Activated CD4-positive, alpha-beta T cell treated with anti-CD3 and anti-CD28 coated beads, Interleukin-2, amount 10 ng/mL, durations not matched to agents 7 days and 5 days (primary cell): ENCODE measurements at regions not wholly inside any gene's neighbourhood (a gene's known extent, or its start where the extent isn't known, plus 50 kb on each side); places are given as distances from the start of the nearest gene placed in this dataset.
"Not testable (repeated sequence)": the region's sequence is repeated elsewhere in the genome, so short reads cannot be mapped to it uniquely, and the experiment has no call there.

ENCODE experiments used
- CTCF ChIA-PET: fragments of 350-600 bp; sonication (Branson Sonifier 250); formaldehyde crosslinking; loops from one replicate; lab custom pipeline; 2021; ENCODE audit warnings: antibody characterized with exemption; lab: Charles Lee
- POLR2A ChIA-PET: fragments of 350-600 bp; sonication (Branson Sonifier 250); formaldehyde crosslinking; loops from one replicate; lab custom pipeline; 2021; ENCODE audit warnings: antibody characterized with exemption; lab: Charles Lee
- DNase-seq: peaks from one replicate; pipeline ENCODE4 v3.0.0-alpha.2; 2020
- H3K27ac Mint-ChIP-seq: one replicate; pipeline ENCODE4 v1.8.0; 2021; ENCODE audit warnings: mild to moderate bottlenecking, moderate library complexity, mixed read lengths
- H3K27me3 Mint-ChIP-seq: one replicate; pipeline ENCODE4 v1.8.0; 2021; ENCODE audit warnings: mixed read lengths
- H3K36me3 Mint-ChIP-seq: one replicate; pipeline ENCODE4 v1.8.0; 2021; ENCODE audit warnings: low read depth, mixed read lengths
- H3K4me1 Mint-ChIP-seq: one replicate; pipeline ENCODE4 v1.8.0; 2021; ENCODE audit warnings: mixed read lengths
- H3K4me3 Mint-ChIP-seq: one replicate; pipeline ENCODE4 v1.8.0; 2021; ENCODE audit warnings: mild to moderate bottlenecking, moderate library complexity, mixed read lengths
- H3K9me3 Mint-ChIP-seq: one replicate; pipeline ENCODE4 v1.8.0; 2021; ENCODE audit warnings: mixed read lengths

DNA sequence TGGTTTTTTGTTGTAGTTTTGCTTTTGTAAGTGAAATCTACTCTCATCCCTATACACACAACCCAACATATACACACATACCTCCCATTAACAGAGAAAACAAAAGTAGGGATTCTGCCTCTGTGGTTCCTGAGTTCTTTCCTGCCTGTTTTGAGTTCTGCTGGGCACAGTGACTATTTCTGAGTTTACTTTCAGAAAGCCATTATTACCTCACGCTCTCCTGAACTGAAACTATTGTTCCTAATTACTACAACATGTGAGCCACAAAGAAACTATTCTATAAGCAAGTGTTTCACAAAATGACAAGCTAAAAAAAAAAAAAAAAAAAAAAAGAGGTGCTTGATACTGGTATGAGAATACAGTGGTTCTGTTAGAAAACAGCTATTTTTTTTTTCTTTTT, 110.9 kb downstream of the ALG10B start:
- Mint-ChIP-seq H3K27me3 (no peaks in the 10 kb centered on the region), H3K9me3 (peaks cover 12% of the 10 kb centered on the region), H3K27ac (no peak overlapping the region), H3K36me3 (no peaks in the 10 kb centered on the region), H3K4me1 (no peaks in the 10 kb centered on the region), H3K4me3 (no peak overlapping the region)
- CTCF ChIA-PET: no interaction called here
- no peak for DNase-seq
- POLR2A ChIA-PET: no interaction called here

DNA sequence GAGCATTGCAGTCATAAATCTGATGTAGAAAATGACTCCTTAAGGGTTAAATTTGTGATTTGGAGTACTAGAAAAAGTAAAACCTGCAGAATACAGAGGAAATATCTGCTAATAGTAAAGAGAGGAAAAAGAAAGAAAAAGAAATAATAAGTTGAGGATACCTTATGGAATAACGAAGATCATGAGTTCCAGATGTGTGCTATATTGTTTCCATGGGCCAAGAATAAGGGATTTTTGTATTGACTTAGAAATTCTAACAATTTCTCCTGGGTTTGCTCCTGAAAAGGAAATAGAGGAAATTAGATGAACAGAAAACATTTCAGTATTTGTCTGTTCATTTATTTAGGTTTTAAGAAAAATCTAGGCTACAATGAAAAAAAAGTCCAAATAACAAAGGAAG, 115.3 kb downstream of the ALG10B start:
- POLR2A ChIA-PET: no interaction called here
- no peaks in the 10 kb centered on the region for H3K36me3 Mint-ChIP-seq
- no peak overlapping the region for H3K27ac Mint-ChIP-seq
- no peak for DNase-seq
- CTCF ChIA-PET: no interaction called here
- peaks cover 12% of the 10 kb centered on the region for H3K9me3 Mint-ChIP-seq
- H3K27me3 Mint-ChIP-seq: no peaks in the 10 kb centered on the region
- H3K4me3 Mint-ChIP-seq: no peak overlapping the region
- H3K4me1 Mint-ChIP-seq: no peaks in the 10 kb centered on the region

DNA sequence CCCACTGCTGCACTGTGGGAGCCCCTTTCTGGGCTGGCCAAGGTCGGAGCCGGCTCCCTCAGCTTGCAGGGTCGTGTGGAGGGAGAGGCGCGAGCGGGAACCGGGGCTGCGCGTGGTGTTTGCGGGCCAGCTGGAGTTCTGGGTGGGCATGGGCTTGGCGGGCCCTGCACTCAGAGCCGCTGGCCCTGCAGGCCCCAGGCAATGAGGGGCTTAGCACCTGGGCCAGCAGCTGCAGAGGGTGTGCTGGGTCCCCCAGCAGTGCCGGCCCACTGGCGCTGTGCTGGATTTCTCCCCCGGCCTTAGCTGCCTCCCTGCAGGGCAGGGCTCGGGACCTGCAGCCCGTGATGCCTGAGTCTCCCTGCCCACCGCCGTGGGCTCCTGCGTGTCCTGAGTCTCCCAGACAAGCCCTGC, 125.3 kb downstream of the ALG10B start:
- DNase-seq, H3K27ac Mint-ChIP-seq, H3K9me3 Mint-ChIP-seq, POLR2A ChIA-PET, H3K36me3 Mint-ChIP-seq, H3K27me3 Mint-ChIP-seq, H3K4me1 Mint-ChIP-seq, CTCF ChIA-PET, H3K4me3 Mint-ChIP-seq: not testable (repeated sequence)

DNA sequence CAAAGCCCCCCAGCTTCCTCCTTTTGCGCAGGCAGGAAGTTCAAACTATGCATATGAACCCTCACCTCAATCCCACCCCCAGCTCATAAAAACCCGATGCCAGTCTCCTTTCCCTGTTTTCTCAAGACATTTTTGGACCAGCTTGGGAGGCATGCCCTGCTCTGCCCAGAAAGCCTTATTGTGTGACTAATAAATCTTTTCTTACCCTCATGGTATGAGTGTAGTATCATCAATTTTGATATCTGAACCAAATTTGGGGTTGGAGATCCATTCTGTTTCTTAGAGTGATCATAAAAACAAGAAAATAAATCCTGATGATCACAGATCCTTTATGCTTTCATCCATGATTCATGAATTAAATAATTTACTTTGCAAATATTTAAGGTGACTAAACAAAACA, 128.5 kb downstream of the ALG10B start:
- Mint-ChIP-seq H3K27me3 (no peaks in the 10 kb centered on the region), H3K9me3 (peaks cover 5% of the 10 kb centered on the region), H3K36me3 (no peaks in the 10 kb centered on the region), H3K27ac (no peak overlapping the region), H3K4me3 (no peak overlapping the region), H3K4me1 (no peaks in the 10 kb centered on the region)
- DNase-seq: no peak
- CTCF ChIA-PET: no interaction called here
- POLR2A ChIA-PET: no interaction called here

DNA sequence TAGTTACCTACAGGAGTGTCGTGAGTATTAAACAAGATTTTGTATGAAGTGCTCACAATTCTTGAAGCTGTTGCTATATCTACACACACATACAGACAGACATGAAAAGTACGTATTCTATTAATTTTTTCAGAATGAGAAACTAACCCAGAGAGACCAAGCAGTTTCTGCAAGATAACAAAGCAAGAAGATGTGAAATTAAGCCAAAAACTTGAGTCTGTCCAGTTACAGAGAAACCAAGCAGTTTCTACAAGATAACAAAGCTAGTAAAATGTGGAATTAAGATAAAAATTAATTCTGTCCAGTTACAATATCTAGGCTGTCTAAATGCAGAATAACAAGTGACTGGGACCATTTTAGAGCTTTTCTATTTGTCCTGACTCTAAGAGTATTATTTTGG, 132.4 kb downstream of the ALG10B start:
- H3K27me3 Mint-ChIP-seq: no peaks in the 10 kb centered on the region
- H3K4me3 Mint-ChIP-seq: no peak overlapping the region
- no peaks in the 10 kb centered on the region for H3K36me3 Mint-ChIP-seq
- H3K9me3 Mint-ChIP-seq: peaks cover 7% of the 10 kb centered on the region
- no peaks in the 10 kb centered on the region for H3K4me1 Mint-ChIP-seq
- ChIA-PET POLR2A (no interaction called here), CTCF (no interaction called here)
- DNase-seq: no peak
- H3K27ac Mint-ChIP-seq: no peak overlapping the region

DNA sequence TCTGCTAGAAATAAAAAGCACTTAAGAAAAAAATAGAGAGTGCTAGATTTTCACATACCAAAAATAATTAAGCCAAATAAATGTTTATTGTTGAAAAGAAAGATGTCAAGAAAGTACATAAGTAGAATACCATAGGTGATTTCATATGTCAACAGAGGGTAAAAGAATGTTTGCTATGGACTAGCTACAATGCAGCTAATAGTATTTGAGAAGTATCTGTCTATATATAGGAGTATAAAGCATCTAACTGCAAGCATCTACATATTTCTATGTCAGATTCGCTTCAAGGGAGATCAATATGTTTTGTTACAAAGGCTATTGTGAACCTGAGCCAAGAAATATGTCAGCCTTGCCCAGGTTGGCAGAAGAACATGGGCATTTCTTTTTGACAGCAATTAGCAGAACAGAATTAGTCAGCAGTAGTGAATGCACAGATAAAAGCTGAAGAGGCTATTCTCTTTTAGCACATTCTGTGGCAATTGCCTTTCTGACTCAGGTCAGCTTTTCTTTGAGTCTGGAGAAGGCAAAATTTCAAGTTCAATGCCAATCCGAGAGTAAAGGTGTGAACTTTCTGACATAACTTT, 140.1 kb downstream of the ALG10B start:
- CTCF ChIA-PET: no interaction called here
- no peaks in the 10 kb centered on the region for H3K36me3 Mint-ChIP-seq
- no peaks in the 10 kb centered on the region for H3K27me3 Mint-ChIP-seq

DNA sequence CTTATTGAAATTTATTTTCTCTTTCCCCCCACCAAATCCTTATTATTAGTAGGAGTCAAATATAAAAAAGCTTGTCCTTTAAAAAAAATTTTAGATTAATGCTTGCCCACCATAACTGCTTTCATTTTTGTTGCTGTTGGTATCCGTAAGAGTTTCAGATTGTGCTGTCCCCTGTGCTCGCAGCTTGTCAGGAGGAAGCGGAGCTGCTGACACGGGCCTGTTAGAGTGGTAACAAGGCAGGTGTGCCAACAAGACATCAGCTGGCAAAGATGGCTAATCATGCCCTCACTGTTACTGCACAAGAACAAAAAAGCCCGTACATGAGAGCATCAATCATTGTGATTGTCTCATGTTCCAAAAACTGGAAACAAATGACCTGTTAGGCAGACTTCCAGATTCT, 148.4 kb downstream of the ALG10B start:
- no peak overlapping the region for H3K4me3 Mint-ChIP-seq
- H3K9me3 Mint-ChIP-seq: no peaks in the 10 kb centered on the region
- ChIA-PET CTCF (no interaction called here), POLR2A (no interaction called here)
- no peaks in the 10 kb centered on the region for H3K36me3 Mint-ChIP-seq
- no peaks in the 10 kb centered on the region for H3K4me1 Mint-ChIP-seq
- no peaks in the 10 kb centered on the region for H3K27me3 Mint-ChIP-seq
- H3K27ac Mint-ChIP-seq: no peak overlapping the region
- no peak for DNase-seq

More for the DNA sequence above, 140.1 kb downstream of the ALG10B start:
- H3K4me1 Mint-ChIP-seq: no peaks in the 10 kb centered on the region
- POLR2A ChIA-PET: no interaction called here
- DNase-seq: no peak
- H3K4me3 Mint-ChIP-seq: no peak overlapping the region
- no peak overlapping the region for H3K27ac Mint-ChIP-seq
- H3K9me3 Mint-ChIP-seq: peaks cover 6% of the 10 kb centered on the region

DNA sequence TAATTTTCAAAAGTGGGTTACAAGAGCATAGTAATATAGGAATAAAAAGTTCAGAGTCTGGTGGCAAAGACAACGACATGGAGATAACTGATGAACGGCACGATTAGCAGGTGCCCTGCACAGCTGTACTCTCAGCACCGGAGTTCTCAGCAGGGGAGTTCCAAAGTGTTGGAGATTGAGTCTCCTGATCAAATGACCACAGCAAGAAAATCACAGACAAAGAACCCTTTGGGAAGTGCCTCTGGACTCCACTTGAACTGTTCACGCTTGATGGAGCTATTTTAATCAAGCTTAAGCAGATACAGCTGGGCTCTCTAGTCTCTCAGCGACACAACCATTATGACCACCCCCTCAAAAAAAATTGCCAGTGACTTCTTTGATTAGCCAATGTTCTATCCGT, 153.1 kb downstream of the ALG10B start:
- CTCF ChIA-PET: no interaction called here
- H3K9me3 Mint-ChIP-seq: peaks cover 4% of the 10 kb centered on the region
- no peak overlapping the region for H3K27ac Mint-ChIP-seq
- no peak for DNase-seq
- POLR2A ChIA-PET: no interaction called here
- H3K36me3 Mint-ChIP-seq: no peaks in the 10 kb centered on the region
- no peak overlapping the region for H3K4me3 Mint-ChIP-seq
- no peaks in the 10 kb centered on the region for H3K4me1 Mint-ChIP-seq
- no peaks in the 10 kb centered on the region for H3K27me3 Mint-ChIP-seq

DNA sequence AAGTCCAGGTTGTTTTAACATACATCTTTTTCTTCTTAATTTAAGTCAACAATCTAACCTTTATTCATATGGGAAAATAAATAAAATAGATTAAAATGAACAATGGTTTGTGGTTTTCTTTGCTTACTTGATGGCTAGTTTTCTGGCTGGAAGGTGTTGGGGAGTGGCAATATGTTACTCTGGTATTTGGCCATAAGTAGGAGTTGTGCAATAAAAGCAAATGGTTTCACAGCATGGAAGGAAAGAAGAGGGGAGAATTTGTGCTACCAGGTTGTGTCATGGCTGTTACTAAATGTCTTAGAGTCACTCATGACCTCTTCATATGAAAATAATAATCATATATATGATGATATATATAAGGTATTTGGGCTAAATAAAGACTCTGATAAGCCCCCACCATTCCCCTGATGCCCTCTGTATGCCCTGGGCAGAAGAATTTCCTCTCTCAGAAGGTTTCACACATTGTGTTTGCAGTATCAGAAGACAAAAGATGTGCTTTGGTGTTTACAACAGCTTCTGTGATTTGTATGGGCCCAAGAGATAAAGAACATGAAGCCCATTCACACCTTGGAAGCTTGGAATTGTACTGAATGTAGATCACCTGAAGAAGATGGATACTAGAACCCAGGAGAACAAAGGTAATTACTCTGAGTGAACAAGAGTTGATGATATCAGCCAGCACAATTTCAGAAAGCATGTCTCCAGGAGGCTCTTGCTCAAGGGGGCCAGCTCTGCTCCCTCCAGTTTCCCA, 160.9 kb downstream of the ALG10B start:
- Mint-ChIP-seq H3K36me3 (no peaks in the 10 kb centered on the region), H3K9me3 (no peaks in the 10 kb centered on the region), H3K4me3 (no peak overlapping the region), H3K27me3 (no peaks in the 10 kb centered on the region), H3K27ac (no peak overlapping the region), H3K4me1 (no peaks in the 10 kb centered on the region)
- ChIA-PET POLR2A (no interaction called here), CTCF (no interaction called here)
- DNase-seq: no peak

DNA sequence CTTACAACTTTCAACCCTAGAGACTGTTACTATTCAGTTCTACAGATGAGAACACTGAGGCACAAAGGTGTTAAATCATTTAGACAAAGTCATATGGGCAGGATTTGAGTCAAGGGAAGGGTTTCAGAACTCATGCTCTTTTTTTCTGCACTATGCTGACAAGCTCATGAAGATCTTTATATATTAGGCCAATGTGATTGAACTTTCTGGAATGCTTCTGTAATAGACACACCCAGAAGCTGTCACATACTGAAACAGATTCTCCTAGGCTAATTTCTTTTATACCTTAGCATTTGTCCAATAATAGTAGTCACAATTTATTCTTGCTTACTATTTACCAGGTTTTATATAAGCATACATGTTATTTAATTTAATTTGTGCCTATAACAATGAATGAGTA, 164.0 kb downstream of the ALG10B start:
- ChIA-PET CTCF (no interaction called here), POLR2A (no interaction called here)
- no peak for DNase-seq
- Mint-ChIP-seq H3K36me3 (no peaks in the 10 kb centered on the region), H3K4me3 (no peak overlapping the region), H3K27me3 (no peaks in the 10 kb centered on the region), H3K9me3 (peaks cover 3% of the 10 kb centered on the region), H3K27ac (no peak overlapping the region), H3K4me1 (no peaks in the 10 kb centered on the region)

DNA sequence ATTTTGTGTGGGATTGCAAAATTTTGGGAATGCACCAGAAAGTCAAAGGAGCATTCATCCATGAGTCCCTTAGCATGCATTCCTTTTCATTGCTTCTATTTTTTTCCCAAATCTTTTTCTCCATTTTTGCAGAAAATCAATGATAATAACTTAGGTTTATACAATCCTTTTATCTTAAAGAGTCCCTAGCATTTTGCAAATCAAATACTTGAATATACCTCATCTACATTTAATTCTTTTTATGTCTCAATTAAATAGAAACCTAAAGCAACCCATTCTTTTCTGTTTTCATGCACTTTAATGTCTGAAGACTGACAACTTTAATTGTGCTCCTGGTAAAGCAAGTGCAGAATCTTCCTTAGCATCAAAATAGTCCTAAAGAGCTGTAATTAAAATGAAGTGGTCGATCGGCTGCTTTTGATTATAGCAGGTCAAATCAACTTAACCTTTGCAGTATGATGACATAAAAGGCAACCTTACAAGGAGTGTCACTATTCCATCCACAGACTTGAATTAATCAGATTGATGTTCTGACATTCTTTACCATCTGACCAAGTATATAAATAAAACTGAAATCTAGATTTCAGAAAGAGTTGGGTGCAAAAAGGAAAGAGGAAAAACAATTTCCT, 168.4 kb downstream of the ALG10B start:
- Mint-ChIP-seq H3K27ac (no peak overlapping the region), H3K4me1 (no peaks in the 10 kb centered on the region), H3K4me3 (no peak overlapping the region), H3K9me3 (peaks cover 5% of the 10 kb centered on the region), H3K36me3 (no peaks in the 10 kb centered on the region), H3K27me3 (no peaks in the 10 kb centered on the region)
- ChIA-PET POLR2A (no interaction called here), CTCF (no interaction called here)
- no peak for DNase-seq

DNA sequence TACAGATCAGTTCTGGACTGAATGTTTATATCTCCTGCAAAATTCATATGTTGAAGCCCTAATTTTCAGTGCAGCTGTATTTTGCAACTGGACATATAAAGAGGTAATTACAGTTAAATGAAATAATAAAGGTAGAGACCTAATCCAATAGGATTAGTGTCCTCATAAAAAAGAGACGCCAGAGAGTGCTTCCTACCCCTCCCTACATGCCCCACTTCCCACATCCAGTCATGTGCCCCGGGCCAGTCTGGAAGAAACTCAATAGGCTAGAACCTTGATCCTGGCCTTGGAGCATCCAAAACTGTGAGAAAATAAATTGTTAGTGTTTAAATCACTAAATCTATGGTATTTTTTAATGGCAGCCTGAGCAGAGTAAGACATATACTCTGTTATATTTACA, 172.3 kb downstream of the ALG10B start:
- CTCF ChIA-PET: no interaction called here
- Mint-ChIP-seq H3K9me3 (peaks cover 3% of the 10 kb centered on the region), H3K4me1 (no peaks in the 10 kb centered on the region), H3K27me3 (no peaks in the 10 kb centered on the region), H3K36me3 (no peaks in the 10 kb centered on the region), H3K4me3 (no peak overlapping the region), H3K27ac (no peak overlapping the region)
- POLR2A ChIA-PET: no interaction called here
- DNase-seq: no peak

DNA sequence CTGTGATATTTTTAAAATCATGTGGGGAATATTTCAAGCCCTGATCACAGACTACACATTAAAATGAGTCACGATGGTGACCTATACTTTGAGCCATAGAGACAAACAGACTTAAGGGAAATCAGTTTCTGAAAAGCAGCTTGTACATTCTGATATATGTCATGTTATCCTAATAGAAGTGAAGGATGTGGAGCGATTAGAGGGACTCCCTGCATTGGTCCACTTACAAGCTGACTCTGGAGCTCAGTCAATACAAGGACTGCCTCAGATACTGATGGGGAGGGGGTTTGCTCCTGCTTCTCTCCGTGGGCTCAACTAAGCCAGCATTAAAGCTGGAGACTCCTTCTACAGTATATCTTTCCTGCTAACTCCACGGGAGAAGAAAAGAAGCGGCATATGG, 173.5 kb downstream of the ALG10B start:
- POLR2A ChIA-PET: no interaction called here
- DNase-seq: no peak
- Mint-ChIP-seq H3K36me3 (no peaks in the 10 kb centered on the region), H3K4me3 (no peak overlapping the region), H3K27ac (no peak overlapping the region), H3K9me3 (peaks cover 3% of the 10 kb centered on the region), H3K27me3 (no peaks in the 10 kb centered on the region), H3K4me1 (no peaks in the 10 kb centered on the region)
- CTCF ChIA-PET: no interaction called here

DNA sequence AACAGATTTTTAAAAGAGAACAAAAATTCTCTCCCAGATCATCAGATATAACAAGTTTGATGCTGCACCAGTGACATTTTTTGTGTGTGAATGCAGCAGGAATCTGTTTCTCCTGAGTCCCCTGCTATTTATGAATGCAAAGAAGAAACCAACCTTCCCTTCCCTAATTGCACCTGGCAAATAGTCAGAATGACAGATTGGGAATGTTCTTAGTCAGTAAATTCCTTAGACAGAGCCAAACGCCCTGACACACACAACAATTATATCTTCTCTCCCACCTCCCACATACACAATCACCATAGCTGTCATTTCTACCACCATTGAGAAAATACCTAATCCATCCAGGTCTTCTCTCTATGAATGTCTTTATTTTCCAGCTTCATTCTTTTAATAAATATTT, 174.4 kb downstream of the ALG10B start:
- Mint-ChIP-seq H3K4me1 (no peaks in the 10 kb centered on the region), H3K27ac (no peak overlapping the region), H3K4me3 (no peak overlapping the region), H3K27me3 (no peaks in the 10 kb centered on the region), H3K9me3 (no peaks in the 10 kb centered on the region), H3K36me3 (no peaks in the 10 kb centered on the region)
- no peak for DNase-seq
- CTCF ChIA-PET: no interaction called here
- POLR2A ChIA-PET: no interaction called here
